Transverse colon (tissue), 3 donors: ENCODE measurements at regions not wholly inside any gene's neighbourhood (a gene's known extent, or its start where the extent isn't known, plus 50 kb on each side); places are given as distances from the start of the nearest gene placed in this dataset.

ENCODE experiments used
- EP300 ChIP-seq: sonication (generic); formaldehyde crosslinking; IDR thresholded peaks from one replicate; pipeline ENCODE4 v1.6.1; 2017; ENCODE audit warnings: antibody characterized with exemption, low read depth
- POLR2A ChIP-seq: fragments of 450-650 bp; IDR thresholded peaks from one replicate; pipeline ENCODE4 v1.6.1; 2016; ENCODE audit warnings: antibody characterized with exemption, mild to moderate bottlenecking, moderate library complexity
- TF ChIP-seq, protein P1 (sequence below), 5 experiments: fragments of 200-600 bp in 3 of 5; fragments of 450-650 bp in 2 of 5; sonication (generic) in 3 of 5; IDR thresholded peaks; 1 replicate in 2 of 5; 2 replicates in 3 of 5; pipeline ENCODE4 v1.5.1; 2016 to 2017; ENCODE audit warnings: antibody characterized with exemption in 5 of 5, inconsistent platforms in 3 of 5, mild to moderate bottlenecking in 2 of 5, moderate library complexity in 1 of 5

DNA sequence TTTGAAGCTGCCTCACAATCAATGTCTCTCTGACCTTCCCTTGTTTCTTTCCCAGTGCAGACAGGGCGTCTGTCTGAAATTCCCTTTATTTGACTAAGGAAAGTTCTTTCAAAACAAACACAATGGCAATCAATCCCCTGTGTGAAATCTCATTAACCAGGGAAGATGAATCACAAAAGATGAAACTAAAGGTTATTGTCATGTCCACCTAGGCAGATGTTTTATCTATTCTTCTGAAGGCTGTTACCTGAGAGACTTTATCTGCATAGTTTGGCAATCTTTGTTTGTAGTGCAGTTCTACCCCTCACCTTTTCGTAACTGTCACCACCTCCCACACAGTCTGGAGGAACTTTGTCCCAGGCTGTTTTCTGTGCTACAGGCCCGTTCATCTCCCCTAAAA, 217.5 kb upstream of the RIOK2 start:
- no peak for TF ChIP-seq EP300
- TF ChIP-seq POLR2A, result no peak
- TF ChIP-seq, protein P1, sequence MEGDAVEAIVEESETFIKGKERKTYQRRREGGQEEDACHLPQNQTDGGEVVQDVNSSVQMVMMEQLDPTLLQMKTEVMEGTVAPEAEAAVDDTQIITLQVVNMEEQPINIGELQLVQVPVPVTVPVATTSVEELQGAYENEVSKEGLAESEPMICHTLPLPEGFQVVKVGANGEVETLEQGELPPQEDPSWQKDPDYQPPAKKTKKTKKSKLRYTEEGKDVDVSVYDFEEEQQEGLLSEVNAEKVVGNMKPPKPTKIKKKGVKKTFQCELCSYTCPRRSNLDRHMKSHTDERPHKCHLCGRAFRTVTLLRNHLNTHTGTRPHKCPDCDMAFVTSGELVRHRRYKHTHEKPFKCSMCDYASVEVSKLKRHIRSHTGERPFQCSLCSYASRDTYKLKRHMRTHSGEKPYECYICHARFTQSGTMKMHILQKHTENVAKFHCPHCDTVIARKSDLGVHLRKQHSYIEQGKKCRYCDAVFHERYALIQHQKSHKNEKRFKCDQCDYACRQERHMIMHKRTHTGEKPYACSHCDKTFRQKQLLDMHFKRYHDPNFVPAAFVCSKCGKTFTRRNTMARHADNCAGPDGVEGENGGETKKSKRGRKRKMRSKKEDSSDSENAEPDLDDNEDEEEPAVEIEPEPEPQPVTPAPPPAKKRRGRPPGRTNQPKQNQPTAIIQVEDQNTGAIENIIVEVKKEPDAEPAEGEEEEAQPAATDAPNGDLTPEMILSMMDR (IDR thresholded peaks at IDR 0.05), result no peak
